ENCODE measurements at regions not wholly inside any gene's neighbourhood (a gene's known extent, or its start where the extent isn't known, plus 50 kb on each side); places are given as distances from the start of the nearest gene placed in this dataset.

DNA sequence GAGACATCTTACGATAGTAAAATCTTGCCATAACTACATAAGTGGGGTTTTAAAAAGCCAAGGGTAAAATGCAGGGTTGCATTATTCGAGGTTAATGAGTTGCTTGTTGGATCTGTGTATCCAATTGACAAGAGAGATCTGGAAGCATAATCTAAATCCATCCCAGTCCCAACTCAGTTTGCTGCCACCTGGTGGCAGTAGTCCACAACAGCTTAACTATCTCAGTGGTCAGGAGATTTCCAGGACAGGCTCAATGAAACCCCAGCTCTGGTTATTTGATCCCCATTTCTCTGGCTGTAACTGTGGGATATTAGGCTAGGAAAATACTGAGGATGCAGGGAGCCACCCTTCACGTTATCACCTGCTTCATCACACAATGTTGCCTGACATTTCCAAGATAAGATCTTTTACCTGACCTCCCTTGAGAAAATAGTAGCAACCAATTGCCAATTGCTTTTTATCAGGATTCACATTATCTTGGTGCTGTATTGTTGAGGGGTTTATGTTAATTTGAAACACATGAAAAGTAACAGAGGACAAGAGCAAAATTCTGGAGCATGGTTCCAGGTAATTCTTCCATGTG is 88.2 kb upstream of the TNIP3 start:
- intact Hi-C loops (cut with micrococcal nuclease), result loop anchor here (1.0 kb wide), 4 partner anchors 60 to 1181 kb away; no protein-coding TSS in a partner anchor
- TF ChIP-seq MYC (IDR thresholded peaks at IDR 0.05; ENCODE audit: low read depth, low read length) (no peak), FOS (IDR thresholded peaks at IDR 0.05; ENCODE audit: borderline replicate concordance, insufficient read depth, low read length) (no peak), CTCF (IDR thresholded peaks at IDR 0.05; ENCODE audit: extremely low read depth in 1 of 2, insufficient read depth in 1 of 2, low read depth in 1 of 2, low read length in 2 of 2) (peak; percentile 75 to 81), GATA2 (IDR thresholded peaks at IDR 0.05; ENCODE audit: insufficient read depth, insufficient read length, low read depth, low read length) (peak; percentile 14), POLR2AphosphoS5 (IDR thresholded peaks at IDR 0.05; ENCODE audit: insufficient read depth, low read depth, low read length) (no peak), EZH2 (IDR thresholded peaks at IDR 0.05; ENCODE audit: borderline replicate concordance, low read depth, low read length, severe bottlenecking) (no peak), MAX (IDR thresholded peaks at IDR 0.05; ENCODE audit: insufficient read depth, insufficient read length) (no peak), POLR2A (IDR thresholded peaks at IDR 0.05; ENCODE audit: low read depth, low read length) (no peak), JUN (IDR thresholded peaks at IDR 0.05; ENCODE audit: borderline replicate concordance, insufficient read depth, insufficient read length, low read depth) (no peak)
- POLR2A ChIA-PET, result no interaction called here

More for the DNA sequence above, 88.2 kb upstream of the TNIP3 start:
- no TSS peak for BruUV-seq (replicated peaks)
- Histone ChIP-seq H3K79me2 (ENCODE audit: control insufficient read depth, insufficient read depth, low read length) (no peaks in the 10 kb centered on the region), H3K4me1 (ENCODE audit: control insufficient read depth, extremely low read depth, insufficient read depth, low read length) (peaks cover 2% of the 10 kb centered on the region), H3K36me3 (ENCODE audit: control insufficient read depth in 2 of 2, extremely low read depth in 1 of 2, insufficient read depth in 2 of 2, low read length in 2 of 2) (no peaks in the 10 kb centered on the region), H3K9ac (replicated peaks; ENCODE audit: extremely low read depth, insufficient read depth, low read length) (no peak overlapping the region), H2AFZ (ENCODE audit: low read depth, low read length) (no peak overlapping the region), H3K27ac (ENCODE audit: insufficient read depth, low read depth, low read length) (no peak overlapping the region), H3K27me3 (ENCODE audit: control insufficient read depth in 2 of 2, insufficient read depth in 2 of 2, low read length in 2 of 2) (peaks cover 0 to 3% of the 10 kb centered on the region in 2 experiments), H3K4me2 (ENCODE audit: insufficient read depth, low read length) (no peak overlapping the region), H3K9me3 (replicated peaks; ENCODE audit: control insufficient read depth, insufficient read depth, low read length) (no peaks in the 10 kb centered on the region), H3K9me1 (replicated peaks; ENCODE audit: control insufficient read depth, extremely low read depth, insufficient read depth, low read length) (no peaks in the 10 kb centered on the region), H3K4me3 (replicated peaks in 1 of 3; ENCODE audit: insufficient read depth in 1 of 3, low read depth in 1 of 3, low read length in 3 of 3) (no peak overlapping the region), H4K20me1 (replicated peaks; ENCODE audit: control insufficient read depth, extremely low read depth, insufficient read depth, low read length) (no peaks in the 10 kb centered on the region)
- CTCF ChIA-PET, result interaction anchor here (0.6 to 3.3 kb wide), 17 partner anchors 9 to 1097 kb away, joined by 3 to 54 read pairs (median 4); no protein-coding TSS in a partner anchor
- dilution Hi-C loops (cut with MboI; ENCODE audit: extremely low pct_ligation_motif_present, low sequenced_read_pairs), result no loop called here
- peak; percentile 70 for FAIRE-seq
- DNase-seq (ENCODE audit: low read depth, low spot score), result peak; percentile 65

All from endothelial cell of umbilical vein (primary cell).